GM12875 (cell line): ENCODE measurements at regions not wholly inside any gene's neighbourhood (a gene's known extent, or its start where the extent isn't known, plus 50 kb on each side); places are given as distances from the start of the nearest gene placed in this dataset.

Experiments used
- H3K4me3 ChIP-seq: one replicate; pipeline ENCODE4 v1.5.1; 2011; ENCODE audit warnings: low read depth, low read length, control low read depth
- CTCF ChIP-seq: IDR thresholded peaks from 2 replicates; pipeline ENCODE4 v1.5.1; 2011; ENCODE audit warnings: low read depth, mild to moderate bottlenecking, control low read depth, inconsistent platforms, low read length, moderate library complexity, borderline replicate concordance; ENCODE audit not compliant: insufficient read depth

- H3K4me3 ChIP-seq = no peak overlapping the region
- TF ChIP-seq CTCF = no peak
Observed at GRCh38 chr7:126150278-126150958, 1102.3 kb downstream of the GRM8 start.

- H3K4me3 ChIP-seq = no peak overlapping the region
- no peak for TF ChIP-seq CTCF
Observed at GRCh38 chr7:126140858-126141466, 1111.8 kb downstream of the GRM8 start.

- H3K4me3 ChIP-seq = no peak overlapping the region
- no peak for TF ChIP-seq CTCF
Observed at GRCh38 chr7:126119981-126120380, 1132.8 kb downstream of the GRM8 start.

- TF ChIP-seq CTCF = no peak
Observed at GRCh38 chr7:126103582-126103981, 1149.2 kb downstream of the GRM8 start.

GRCh38 chr7:126083014-126083413, 1153.4 kb upstream of the POT1 start:
- no peak overlapping the region for H3K4me3 ChIP-seq
- TF ChIP-seq CTCF = no peak

More at GRCh38 chr7:126103582-126103981, 1149.2 kb downstream of the GRM8 start:
- H3K4me3 ChIP-seq = no peak overlapping the region

- no peak for TF ChIP-seq CTCF
- no peak overlapping the region for H3K4me3 ChIP-seq
Observed at GRCh38 chr7:126079581-126079980, 1150.0 kb upstream of the POT1 start.

- TF ChIP-seq CTCF = no peak
Observed at GRCh38 chr7:126079151-126079550, 1149.5 kb upstream of the POT1 start.

More at GRCh38 chr7:126079151-126079550, 1149.5 kb upstream of the POT1 start:
- no peak overlapping the region for H3K4me3 ChIP-seq
